GM12874 (cell line): ENCODE measurements at regions not wholly inside any gene's neighbourhood (a gene's known extent, or its start where the extent isn't known, plus 50 kb on each side); places are given as distances from the start of the nearest gene placed in this dataset.

ENCODE experiments used
- CTCF ChIP-seq: IDR thresholded peaks from 2 replicates; pipeline ENCODE4 v1.5.1; 2011; ENCODE audit warnings: low read depth, mild to moderate bottlenecking, control low read depth, low read length, moderate library complexity; ENCODE audit not compliant: insufficient read depth

GRCh38 chr2:52749764-52750163 is 1017.8 kb upstream of the CHAC2 start:
- TF ChIP-seq CTCF: no peak

GRCh38 chr2:52745144-52745543 is 1022.5 kb upstream of the CHAC2 start:
- TF ChIP-seq CTCF: no peak

- no peak for TF ChIP-seq CTCF
Measured at GRCh38 chr2:52732849-52733395, 1034.7 kb upstream of the CHAC2 start.

GRCh38 chr2:52724585-52724984 is 1043.0 kb upstream of the CHAC2 start:
- TF ChIP-seq CTCF: no peak

- no peak for TF ChIP-seq CTCF
Measured at GRCh38 chr2:52717836-52718235, 1049.8 kb upstream of the CHAC2 start.

GRCh38 chr2:52710810-52711618 is 1056.6 kb upstream of the CHAC2 start:
- no peak for TF ChIP-seq CTCF

- no peak for TF ChIP-seq CTCF
Measured at GRCh38 chr2:52704251-52704650, 1063.4 kb upstream of the CHAC2 start.
